ENCODE measurements at regions not wholly inside any gene's neighbourhood (a gene's known extent, or its start where the extent isn't known, plus 50 kb on each side); places are given as distances from the start of the nearest gene placed in this dataset.

- BruUV-seq (replicated peaks), result no TSS peak
- SMC1A ChIA-PET (ENCODE audit: uncharacterized antibody, unreplicated experiment), result no interaction called here
Observed at GRCh38 chr1:29907596-29907995, 671.3 kb downstream of the PTPRU start.

More at GRCh38 chr1:29907596-29907995, 671.3 kb downstream of the PTPRU start:
- H4K20me1 ChIP-seq (ENCODE audit: control insufficient read depth, insufficient read depth), result no peaks in the 10 kb centered on the region
- no peaks in the 10 kb centered on the region for H3K79me2 ChIP-seq (ENCODE audit: control insufficient read depth, insufficient read depth, low read length)
- no peak overlapping the region for H2AFZ ChIP-seq (ENCODE audit: control insufficient read depth, low read depth, low read length)
- FAIRE-seq, result no peak
- no peaks in the 10 kb centered on the region for H3K9me3 ChIP-seq (replicated peaks; ENCODE audit: control insufficient read depth, insufficient read depth, low read length)
- H3K27me3 ChIP-seq (replicated peaks in 1 of 2; ENCODE audit: control insufficient read depth in 2 of 2, insufficient read depth in 2 of 2, low read length in 1 of 2), result peaks cover 0 to 1% of the 10 kb centered on the region in 2 experiments; a peak in 3 of 4 replicates
- intact Hi-C loops (cut with micrococcal nuclease; ENCODE audit: unreplicated experiment) (no loop called here), in situ Hi-C loops (cut with MboI) (no loop called here)
- H3K4me3 ChIP-seq, result no peak overlapping the region
- TF ChIP-seq ASH2L (IDR thresholded peaks at IDR 0.05; ENCODE audit: borderline replicate concordance, low read depth) (no peak), JUND (IDR thresholded peaks at IDR 0.05; ENCODE audit: low read depth, low read length) (no peak), GABPA (IDR thresholded peaks at IDR 0.05; ENCODE audit: low read depth) (no peak), BRCA1 (IDR thresholded peaks at IDR 0.05; ENCODE audit: low read depth, low read length) (no peak), SMAD5 (IDR thresholded peaks at IDR 0.05; ENCODE audit: low read depth) (no peak), POU2F2 (IDR thresholded peaks at IDR 0.05; ENCODE audit: borderline replicate concordance, low read depth, low read length) (no peak), TCF3 (IDR thresholded peaks at IDR 0.05; ENCODE audit: borderline replicate concordance, insufficient read depth, low read depth, low read length) (no peak), NFYA (IDR thresholded peaks at IDR 0.05; ENCODE audit: borderline replicate concordance, low read depth, low read length) (no peak), NRF1 (conservative IDR thresholded peaks at IDR 0.05; ENCODE audit: low read depth, low read length) (no peak), YBX1 (IDR thresholded peaks at IDR 0.05) (no peak), CREB1 (IDR thresholded peaks at IDR 0.05; ENCODE audit: low read depth) (no peak), ZBED1 (IDR thresholded peaks at IDR 0.05; ENCODE audit: borderline replicate concordance) (no peak), BCL11A (IDR thresholded peaks at IDR 0.05; ENCODE audit: low read depth, low read length) (no peak)
- TF ChIP-seq, protein P1, sequence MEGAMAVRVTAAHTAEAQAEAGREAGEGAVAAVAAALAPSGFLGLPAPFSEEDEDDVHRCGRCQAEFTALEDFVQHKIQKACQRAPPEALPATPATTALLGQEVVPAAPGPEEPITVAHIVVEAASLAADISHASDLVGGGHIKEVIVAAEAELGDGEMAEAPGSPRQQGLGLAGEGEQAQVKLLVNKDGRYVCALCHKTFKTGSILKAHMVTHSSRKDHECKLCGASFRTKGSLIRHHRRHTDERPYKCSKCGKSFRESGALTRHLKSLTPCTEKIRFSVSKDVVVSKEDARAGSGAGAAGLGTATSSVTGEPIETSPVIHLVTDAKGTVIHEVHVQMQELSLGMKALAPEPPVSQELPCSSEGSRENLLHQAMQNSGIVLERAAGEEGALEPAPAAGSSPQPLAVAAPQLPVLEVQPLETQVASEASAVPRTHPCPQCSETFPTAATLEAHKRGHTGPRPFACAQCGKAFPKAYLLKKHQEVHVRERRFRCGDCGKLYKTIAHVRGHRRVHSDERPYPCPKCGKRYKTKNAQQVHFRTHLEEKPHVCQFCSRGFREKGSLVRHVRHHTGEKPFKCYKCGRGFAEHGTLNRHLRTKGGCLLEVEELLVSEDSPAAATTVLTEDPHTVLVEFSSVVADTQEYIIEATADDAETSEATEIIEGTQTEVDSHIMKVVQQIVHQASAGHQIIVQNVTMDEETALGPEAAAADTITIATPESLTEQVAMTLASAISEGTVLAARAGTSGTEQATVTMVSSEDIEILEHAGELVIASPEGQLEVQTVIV (IDR thresholded peaks at IDR 0.05; ENCODE audit: borderline replicate concordance, partially characterized antibody), result no peak
- TF ChIP-seq, protein P2, sequence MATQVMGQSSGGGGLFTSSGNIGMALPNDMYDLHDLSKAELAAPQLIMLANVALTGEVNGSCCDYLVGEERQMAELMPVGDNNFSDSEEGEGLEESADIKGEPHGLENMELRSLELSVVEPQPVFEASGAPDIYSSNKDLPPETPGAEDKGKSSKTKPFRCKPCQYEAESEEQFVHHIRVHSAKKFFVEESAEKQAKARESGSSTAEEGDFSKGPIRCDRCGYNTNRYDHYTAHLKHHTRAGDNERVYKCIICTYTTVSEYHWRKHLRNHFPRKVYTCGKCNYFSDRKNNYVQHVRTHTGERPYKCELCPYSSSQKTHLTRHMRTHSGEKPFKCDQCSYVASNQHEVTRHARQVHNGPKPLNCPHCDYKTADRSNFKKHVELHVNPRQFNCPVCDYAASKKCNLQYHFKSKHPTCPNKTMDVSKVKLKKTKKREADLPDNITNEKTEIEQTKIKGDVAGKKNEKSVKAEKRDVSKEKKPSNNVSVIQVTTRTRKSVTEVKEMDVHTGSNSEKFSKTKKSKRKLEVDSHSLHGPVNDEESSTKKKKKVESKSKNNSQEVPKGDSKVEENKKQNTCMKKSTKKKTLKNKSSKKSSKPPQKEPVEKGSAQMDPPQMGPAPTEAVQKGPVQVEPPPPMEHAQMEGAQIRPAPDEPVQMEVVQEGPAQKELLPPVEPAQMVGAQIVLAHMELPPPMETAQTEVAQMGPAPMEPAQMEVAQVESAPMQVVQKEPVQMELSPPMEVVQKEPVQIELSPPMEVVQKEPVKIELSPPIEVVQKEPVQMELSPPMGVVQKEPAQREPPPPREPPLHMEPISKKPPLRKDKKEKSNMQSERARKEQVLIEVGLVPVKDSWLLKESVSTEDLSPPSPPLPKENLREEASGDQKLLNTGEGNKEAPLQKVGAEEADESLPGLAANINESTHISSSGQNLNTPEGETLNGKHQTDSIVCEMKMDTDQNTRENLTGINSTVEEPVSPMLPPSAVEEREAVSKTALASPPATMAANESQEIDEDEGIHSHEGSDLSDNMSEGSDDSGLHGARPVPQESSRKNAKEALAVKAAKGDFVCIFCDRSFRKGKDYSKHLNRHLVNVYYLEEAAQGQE (IDR thresholded peaks at IDR 0.05; ENCODE audit: low read depth, low read length), result no peak
- no peak overlapping the region for H3K9ac ChIP-seq (ENCODE audit: control insufficient read depth, insufficient read depth, low read length)
- ChIA-PET CTCF (no interaction called here), POLR2A (no interaction called here), RAD21 (ENCODE audit: unreplicated experiment) (no interaction called here)
- WGBS (ENCODE audit: insufficient coverage, insufficient replicate concordance, low lambda C conversion rate, missing lambda C conversion rate), result 10% methylated on average over 7 of the region's 7 CpGs
- DNase-seq (ENCODE audit: low read depth, low spot score), result no peak
- no peak overlapping the region for H3K4me2 ChIP-seq (ENCODE audit: control insufficient read depth, insufficient read depth)
- H3K36me3 ChIP-seq (ENCODE audit: control insufficient read depth in 2 of 2, insufficient read depth in 2 of 2, low read length in 1 of 2), result no peaks in the 10 kb centered on the region
- ATAC-seq, result no peak
- H3K4me1 ChIP-seq (ENCODE audit: control insufficient read depth, insufficient read depth, low read length), result no peaks in the 10 kb centered on the region
- no peak overlapping the region for H3K27ac ChIP-seq (ENCODE audit: control insufficient read depth, insufficient read depth)
